ENCODE measurements at regions not wholly inside any gene's neighbourhood (a gene's known extent, or its start where the extent isn't known, plus 50 kb on each side); places are given as distances from the start of the nearest gene placed in this dataset.

DNA sequence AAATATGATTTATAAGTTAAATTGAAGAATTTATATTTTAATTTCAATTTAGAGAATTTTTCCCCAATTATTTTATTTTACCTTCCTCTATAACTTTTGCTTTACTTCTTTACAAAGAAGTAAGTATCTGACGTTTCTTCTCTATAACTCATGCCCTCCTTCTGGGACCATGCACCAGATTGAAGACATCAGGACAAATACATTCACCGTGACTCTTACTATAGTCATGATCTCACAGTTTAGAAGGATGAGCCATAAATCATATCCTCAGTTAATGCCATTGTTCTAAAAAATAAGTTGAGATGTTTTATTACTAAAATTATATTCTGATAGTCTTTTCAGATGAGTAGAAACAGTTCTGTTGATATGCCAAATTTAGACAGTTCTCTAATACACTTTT is 279.3 kb downstream of the TMX3 start:
- TF ChIP-seq, protein P1, sequence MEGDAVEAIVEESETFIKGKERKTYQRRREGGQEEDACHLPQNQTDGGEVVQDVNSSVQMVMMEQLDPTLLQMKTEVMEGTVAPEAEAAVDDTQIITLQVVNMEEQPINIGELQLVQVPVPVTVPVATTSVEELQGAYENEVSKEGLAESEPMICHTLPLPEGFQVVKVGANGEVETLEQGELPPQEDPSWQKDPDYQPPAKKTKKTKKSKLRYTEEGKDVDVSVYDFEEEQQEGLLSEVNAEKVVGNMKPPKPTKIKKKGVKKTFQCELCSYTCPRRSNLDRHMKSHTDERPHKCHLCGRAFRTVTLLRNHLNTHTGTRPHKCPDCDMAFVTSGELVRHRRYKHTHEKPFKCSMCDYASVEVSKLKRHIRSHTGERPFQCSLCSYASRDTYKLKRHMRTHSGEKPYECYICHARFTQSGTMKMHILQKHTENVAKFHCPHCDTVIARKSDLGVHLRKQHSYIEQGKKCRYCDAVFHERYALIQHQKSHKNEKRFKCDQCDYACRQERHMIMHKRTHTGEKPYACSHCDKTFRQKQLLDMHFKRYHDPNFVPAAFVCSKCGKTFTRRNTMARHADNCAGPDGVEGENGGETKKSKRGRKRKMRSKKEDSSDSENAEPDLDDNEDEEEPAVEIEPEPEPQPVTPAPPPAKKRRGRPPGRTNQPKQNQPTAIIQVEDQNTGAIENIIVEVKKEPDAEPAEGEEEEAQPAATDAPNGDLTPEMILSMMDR (IDR thresholded peaks at IDR 0.05; ENCODE audit: low read length): no peak
- no peak for TF ChIP-seq EZH2 (IDR thresholded peaks at IDR 0.05; ENCODE audit: borderline replicate concordance, low read length)

Data from OCI-LY1 (cell line).